GM19455 (cell line): ENCODE measurements at regions not wholly inside any gene's neighbourhood (a gene's known extent, or its start where the extent isn't known, plus 50 kb on each side); places are given as distances from the start of the nearest gene placed in this dataset.

Experiments
- ATAC-seq: cut with Tn5 transposase; IDR thresholded peaks from one replicate; pipeline ENCODE4 v1.9.1; 2021; ENCODE audit not compliant: unreplicated experiment

- ATAC-seq, result no peak
These were observed 167.4 kb downstream of the BRD1 start for GRCh38 chr22:49660321-49660720.

- no peak for ATAC-seq
These were observed 167.8 kb downstream of the BRD1 start for GRCh38 chr22:49659924-49660315.

GRCh38 chr22:49659281-49659923 is 168.3 kb downstream of the BRD1 start:
- no peak for ATAC-seq

GRCh38 chr22:49658902-49659280 is 168.8 kb downstream of the BRD1 start:
- ATAC-seq, result no peak

- ATAC-seq, result no peak
These were observed 169.6 kb downstream of the BRD1 start for GRCh38 chr22:49657974-49658590.

- peak; percentile 53 for ATAC-seq
These were observed 170.2 kb downstream of the BRD1 start for GRCh38 chr22:49657275-49657973.

- peak; percentile 49 for ATAC-seq
These were observed 170.8 kb downstream of the BRD1 start for GRCh38 chr22:49656883-49657274.

GRCh38 chr22:49656291-49656851 is 171.3 kb downstream of the BRD1 start:
- no peak for ATAC-seq

GRCh38 chr22:49655168-49655812 is 172.4 kb downstream of the BRD1 start:
- ATAC-seq, result no peak

GRCh38 chr22:49650336-49651241 is 177.1 kb downstream of the BRD1 start:
- ATAC-seq, result no peak

GRCh38 chr22:49649166-49650068 is 178.3 kb downstream of the BRD1 start:
- no peak for ATAC-seq

- ATAC-seq, result no peak
These were observed 179.6 kb downstream of the BRD1 start for GRCh38 chr22:49648053-49648452.

- no peak for ATAC-seq
These were observed 180.0 kb downstream of the BRD1 start for GRCh38 chr22:49647627-49648026.

GRCh38 chr22:49646876-49647275 is 180.8 kb downstream of the BRD1 start:
- ATAC-seq, result no peak

GRCh38 chr22:49645791-49646550 is 181.7 kb downstream of the BRD1 start:
- no peak for ATAC-seq

GRCh38 chr22:49645257-49645656 is 182.4 kb downstream of the BRD1 start:
- no peak for ATAC-seq

- no peak for ATAC-seq
These were observed 183.7 kb downstream of the BRD1 start for GRCh38 chr22:49643998-49644397.

- ATAC-seq, result no peak
These were observed 184.2 kb downstream of the BRD1 start for GRCh38 chr22:49643466-49643865.

- no peak for ATAC-seq
These were observed 184.9 kb downstream of the BRD1 start for GRCh38 chr22:49642741-49643140.
